Neural cell (in vitro differentiated cells): ENCODE measurements at regions not wholly inside any gene's neighbourhood (a gene's known extent, or its start where the extent isn't known, plus 50 kb on each side); places are given as distances from the start of the nearest gene placed in this dataset.

Experiments used
- H2AFZ ChIP-seq: fragments of 200-600, 300-800 bp; sonication (generic), shearing (Covaris generic); 2 replicates; pipeline ENCODE4 v1.6.0; 2014; ENCODE audit warnings: low read depth, mild to moderate bottlenecking, antibody characterized with exemption, low read length, moderate library complexity
- H3F3A ChIP-seq: fragments of 200-600 bp; shearing (Covaris generic); 2 replicates; pipeline ENCODE4 v1.6.1; 2016; ENCODE audit warnings: mild to moderate bottlenecking, moderate library complexity, mixed read lengths, antibody characterized with exemption, low read length; ENCODE audit not compliant: insufficient read depth, poor library complexity, severe bottlenecking
- H3K27ac ChIP-seq: fragments of 200-600, 300-800 bp; sonication (generic), shearing (Covaris generic); 2 replicates; pipeline ENCODE4 v1.5.1; 2014; ENCODE audit warnings: mild to moderate bottlenecking, low read length, moderate library complexity
- H3K27me3 ChIP-seq: fragments of 300-800, 200-600 bp; sonication (generic), shearing (Covaris generic); 2 replicates; pipeline ENCODE4 v1.6.0; 2014; ENCODE audit warnings: mild to moderate bottlenecking, low read depth, low read length, moderate library complexity; ENCODE audit not compliant: insufficient read depth
- H3K36me3 ChIP-seq: fragments of 300-800, 200-600 bp; sonication (generic), shearing (Covaris generic); 2 replicates; pipeline ENCODE4 v1.5.1; 2014; ENCODE audit warnings: mild to moderate bottlenecking, antibody characterized with exemption, low read length, moderate library complexity; ENCODE audit not compliant: insufficient read depth
- H3K4me2 ChIP-seq: fragments of 300-800, 200-600 bp; sonication (generic), shearing (Covaris generic); 2 replicates; pipeline ENCODE4 v1.6.0; 2014; ENCODE audit warnings: mild to moderate bottlenecking, low read length
- H3K4me3 ChIP-seq: fragments of 300-800, 200-600 bp; sonication (generic), shearing (Covaris generic); 2 replicates; pipeline ENCODE4 v1.5.1; 2014; ENCODE audit warnings: mild to moderate bottlenecking, low read length, moderate library complexity
- H3K79me2 ChIP-seq: fragments of 200-600 bp; shearing (Covaris generic); replicated peaks from 2 replicates; pipeline ENCODE4 v1.6.0; 2014; ENCODE audit warnings: mild to moderate bottlenecking, low read length, moderate library complexity; ENCODE audit not compliant: insufficient read depth
- H3K9ac ChIP-seq: fragments of 300-800, 200-600 bp; sonication (generic), shearing (Covaris generic); 2 replicates; pipeline ENCODE4 v1.6.1; 2016; ENCODE audit warnings: mild to moderate bottlenecking, low read length, mixed read lengths
- H3K9me2 ChIP-seq: fragments of 200-600 bp; shearing (Covaris generic); 2 replicates; pipeline ENCODE4 v1.6.1; 2016; ENCODE audit warnings: mild to moderate bottlenecking, low read length, mixed read lengths; ENCODE audit not compliant: insufficient read depth
- H3K9me3 ChIP-seq: fragments of 200-600, 300-800 bp; sonication (generic), shearing (Covaris generic); 2 replicates; pipeline ENCODE4 v1.6.1; 2016; ENCODE audit warnings: mild to moderate bottlenecking, mixed run types, low read length, moderate library complexity, mixed read lengths
- H4K20me1 ChIP-seq: fragments of 200-600 bp; shearing (Covaris generic); 2 replicates; pipeline ENCODE4 v1.6.1; 2016; ENCODE audit warnings: mild to moderate bottlenecking, mixed run types; ENCODE audit not compliant: insufficient read depth
- EP300 ChIP-seq: fragments of 450-650 bp; conservative IDR thresholded peaks from 2 replicates; pipeline ENCODE4 v1.6.1; 2014; ENCODE audit warnings: antibody characterized with exemption, mild to moderate bottlenecking, moderate library complexity; ENCODE audit not compliant: poor library complexity, severe bottlenecking
- EZH2 ChIP-seq: fragments of 200-600, 300-800 bp; shearing (Covaris generic), sonication (generic); IDR thresholded peaks from 2 replicates; pipeline ENCODE4 v1.6.1; 2014; ENCODE audit warnings: antibody characterized with exemption, low read length, borderline replicate concordance, mild to moderate bottlenecking; ENCODE audit not compliant: insufficient read depth, poor library complexity, severe bottlenecking
- POLR2AphosphoS5 ChIP-seq: IDR thresholded peaks from 2 replicates; pipeline ENCODE4 v1.6.1; 2012
- RAD21 ChIP-seq: fragments of 450-650 bp; conservative IDR thresholded peaks from 2 replicates; pipeline ENCODE4 v1.6.1; 2014; ENCODE audit warnings: antibody characterized with exemption, mild to moderate bottlenecking, moderate library complexity
- SMC3 ChIP-seq: fragments of 450-650 bp; conservative IDR thresholded peaks from 2 replicates; pipeline ENCODE4 v1.6.1; 2014; ENCODE audit warnings: antibody characterized with exemption, mild to moderate bottlenecking, moderate library complexity; ENCODE audit not compliant: poor library complexity
- TAF1 ChIP-seq: IDR thresholded peaks from 2 replicates; pipeline ENCODE4 v1.6.1; 2012; ENCODE audit warnings: low read depth
- TF ChIP-seq, protein P1 (sequence below): IDR thresholded peaks from 2 replicates; pipeline ENCODE4 v1.6.1; 2012; ENCODE audit warnings: borderline replicate concordance
- TF ChIP-seq, protein P2 (sequence below): fragments of 450-650 bp; IDR thresholded peaks from 2 replicates; pipeline ENCODE4 v1.5.1; 2014; ENCODE audit warnings: antibody characterized with exemption, mild to moderate bottlenecking, moderate library complexity; ENCODE audit not compliant: poor library complexity, severe bottlenecking

DNA sequence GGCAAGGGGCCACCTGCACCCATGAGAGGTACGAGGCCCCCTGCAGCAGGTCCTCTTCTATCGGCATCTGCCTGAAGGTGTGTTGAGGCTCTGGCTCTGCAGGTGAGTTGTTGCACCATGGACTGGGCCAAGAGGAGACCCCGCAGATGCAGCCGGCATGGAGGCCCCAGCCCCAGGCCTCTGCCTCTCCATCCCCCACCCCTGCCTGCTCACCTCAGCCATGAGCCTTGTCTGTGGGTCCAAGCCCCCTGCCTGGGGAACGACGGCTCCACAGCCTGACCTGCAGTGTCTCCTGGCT is 1386.2 kb downstream of the BRD1 start:
- H3K9me3 ChIP-seq = no peaks in the 10 kb centered on the region

DNA sequence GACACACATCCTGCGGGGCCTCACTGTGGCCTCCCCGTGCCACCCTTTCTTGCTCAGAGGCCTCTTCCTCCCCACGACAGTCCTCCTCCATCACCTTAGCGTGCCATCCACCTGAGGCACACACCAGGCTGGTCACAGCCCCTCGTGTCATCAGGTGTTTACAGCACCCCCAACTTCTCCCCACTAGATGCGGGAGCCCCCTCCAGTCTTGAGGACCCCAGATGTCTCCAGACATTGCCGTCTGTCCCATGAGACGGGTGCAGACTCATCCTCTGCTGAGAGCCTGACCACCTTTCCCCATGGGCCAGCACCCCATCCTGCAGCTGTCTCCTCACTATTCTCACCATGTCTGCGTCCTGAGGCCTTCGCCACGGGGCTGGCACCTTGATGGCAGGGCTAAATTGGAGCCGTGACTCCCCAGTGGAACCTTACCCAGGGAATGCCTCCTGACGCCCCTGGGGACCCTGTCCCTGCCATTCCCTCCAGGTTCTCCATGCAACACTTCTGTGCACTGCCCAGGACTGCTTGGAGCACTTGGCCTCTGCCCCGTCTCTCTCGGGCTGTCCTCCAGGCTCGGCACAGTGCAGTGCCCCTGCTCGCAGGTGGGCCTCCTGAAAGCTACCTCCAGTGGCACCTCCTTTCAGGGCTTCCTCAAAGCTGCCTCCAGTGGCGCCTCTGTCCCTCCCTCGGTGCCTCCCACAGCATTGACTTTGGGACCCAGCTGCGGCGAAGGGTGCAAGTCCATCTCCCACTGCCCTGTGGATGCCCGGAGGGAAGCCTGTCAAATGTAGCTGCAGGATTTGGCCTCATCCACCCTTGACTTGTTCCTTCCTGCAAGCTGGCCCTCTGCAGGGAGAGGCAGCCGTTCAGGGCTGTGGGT is 1386.8 kb downstream of the BRD1 start:
- H3K4me2 ChIP-seq = no peak overlapping the region
- H3K36me3 ChIP-seq = no peaks in the 10 kb centered on the region
- no peaks in the 10 kb centered on the region for H4K20me1 ChIP-seq
- H3K27ac ChIP-seq = no peak overlapping the region
- no peaks in the 10 kb centered on the region for H3F3A ChIP-seq
- H3K79me2 ChIP-seq = no peaks in the 10 kb centered on the region
- H3K4me3 ChIP-seq = no peak overlapping the region
- no peaks in the 10 kb centered on the region for H3K27me3 ChIP-seq
- no peak overlapping the region for H3K9ac ChIP-seq
- TF ChIP-seq POLR2AphosphoS5 = no peak
- H2AFZ ChIP-seq = no peak overlapping the region
- H3K9me3 ChIP-seq = no peaks in the 10 kb centered on the region
- no peaks in the 10 kb centered on the region for H3K9me2 ChIP-seq

More for the DNA sequence above, 1386.2 kb downstream of the BRD1 start:
- H3K9me2 ChIP-seq = no peaks in the 10 kb centered on the region
- no peak overlapping the region for H3K4me2 ChIP-seq
- no peak overlapping the region for H3K9ac ChIP-seq
- H3K4me3 ChIP-seq = no peak overlapping the region
- no peaks in the 10 kb centered on the region for H3F3A ChIP-seq
- no peak overlapping the region for H3K27ac ChIP-seq
- no peaks in the 10 kb centered on the region for H3K36me3 ChIP-seq
- no peaks in the 10 kb centered on the region for H3K79me2 ChIP-seq
- no peaks in the 10 kb centered on the region for H4K20me1 ChIP-seq
- TF ChIP-seq EP300 (no peak), SMC3 (no peak), EZH2 (no peak), TAF1 (no peak)
- TF ChIP-seq, protein P1, sequence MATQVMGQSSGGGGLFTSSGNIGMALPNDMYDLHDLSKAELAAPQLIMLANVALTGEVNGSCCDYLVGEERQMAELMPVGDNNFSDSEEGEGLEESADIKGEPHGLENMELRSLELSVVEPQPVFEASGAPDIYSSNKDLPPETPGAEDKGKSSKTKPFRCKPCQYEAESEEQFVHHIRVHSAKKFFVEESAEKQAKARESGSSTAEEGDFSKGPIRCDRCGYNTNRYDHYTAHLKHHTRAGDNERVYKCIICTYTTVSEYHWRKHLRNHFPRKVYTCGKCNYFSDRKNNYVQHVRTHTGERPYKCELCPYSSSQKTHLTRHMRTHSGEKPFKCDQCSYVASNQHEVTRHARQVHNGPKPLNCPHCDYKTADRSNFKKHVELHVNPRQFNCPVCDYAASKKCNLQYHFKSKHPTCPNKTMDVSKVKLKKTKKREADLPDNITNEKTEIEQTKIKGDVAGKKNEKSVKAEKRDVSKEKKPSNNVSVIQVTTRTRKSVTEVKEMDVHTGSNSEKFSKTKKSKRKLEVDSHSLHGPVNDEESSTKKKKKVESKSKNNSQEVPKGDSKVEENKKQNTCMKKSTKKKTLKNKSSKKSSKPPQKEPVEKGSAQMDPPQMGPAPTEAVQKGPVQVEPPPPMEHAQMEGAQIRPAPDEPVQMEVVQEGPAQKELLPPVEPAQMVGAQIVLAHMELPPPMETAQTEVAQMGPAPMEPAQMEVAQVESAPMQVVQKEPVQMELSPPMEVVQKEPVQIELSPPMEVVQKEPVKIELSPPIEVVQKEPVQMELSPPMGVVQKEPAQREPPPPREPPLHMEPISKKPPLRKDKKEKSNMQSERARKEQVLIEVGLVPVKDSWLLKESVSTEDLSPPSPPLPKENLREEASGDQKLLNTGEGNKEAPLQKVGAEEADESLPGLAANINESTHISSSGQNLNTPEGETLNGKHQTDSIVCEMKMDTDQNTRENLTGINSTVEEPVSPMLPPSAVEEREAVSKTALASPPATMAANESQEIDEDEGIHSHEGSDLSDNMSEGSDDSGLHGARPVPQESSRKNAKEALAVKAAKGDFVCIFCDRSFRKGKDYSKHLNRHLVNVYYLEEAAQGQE = no peak
- TF ChIP-seq, protein P2, sequence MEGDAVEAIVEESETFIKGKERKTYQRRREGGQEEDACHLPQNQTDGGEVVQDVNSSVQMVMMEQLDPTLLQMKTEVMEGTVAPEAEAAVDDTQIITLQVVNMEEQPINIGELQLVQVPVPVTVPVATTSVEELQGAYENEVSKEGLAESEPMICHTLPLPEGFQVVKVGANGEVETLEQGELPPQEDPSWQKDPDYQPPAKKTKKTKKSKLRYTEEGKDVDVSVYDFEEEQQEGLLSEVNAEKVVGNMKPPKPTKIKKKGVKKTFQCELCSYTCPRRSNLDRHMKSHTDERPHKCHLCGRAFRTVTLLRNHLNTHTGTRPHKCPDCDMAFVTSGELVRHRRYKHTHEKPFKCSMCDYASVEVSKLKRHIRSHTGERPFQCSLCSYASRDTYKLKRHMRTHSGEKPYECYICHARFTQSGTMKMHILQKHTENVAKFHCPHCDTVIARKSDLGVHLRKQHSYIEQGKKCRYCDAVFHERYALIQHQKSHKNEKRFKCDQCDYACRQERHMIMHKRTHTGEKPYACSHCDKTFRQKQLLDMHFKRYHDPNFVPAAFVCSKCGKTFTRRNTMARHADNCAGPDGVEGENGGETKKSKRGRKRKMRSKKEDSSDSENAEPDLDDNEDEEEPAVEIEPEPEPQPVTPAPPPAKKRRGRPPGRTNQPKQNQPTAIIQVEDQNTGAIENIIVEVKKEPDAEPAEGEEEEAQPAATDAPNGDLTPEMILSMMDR = no peak
- H2AFZ ChIP-seq = no peak overlapping the region
- H3K27me3 ChIP-seq = no peaks in the 10 kb centered on the region

DNA sequence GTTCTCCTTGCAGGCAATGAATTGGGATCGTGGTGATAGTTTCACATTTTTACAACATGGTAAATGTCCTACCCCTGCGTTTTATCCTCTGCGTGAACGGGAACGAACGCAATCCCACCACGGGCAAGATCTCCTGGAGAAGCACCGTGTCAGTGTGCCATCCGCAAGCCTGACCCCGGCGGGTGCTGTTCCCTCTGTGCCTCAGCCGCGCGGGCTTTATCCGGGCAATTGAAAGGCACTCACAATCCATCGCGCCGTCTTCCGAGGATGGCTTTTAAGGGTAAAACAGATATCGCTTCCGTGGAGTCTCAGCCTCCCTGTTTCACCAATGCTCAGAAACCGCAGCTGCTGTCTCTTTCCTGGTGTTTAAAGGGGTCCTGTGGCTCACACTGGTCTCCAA is 1387.5 kb downstream of the BRD1 start:
- Histone ChIP-seq H3K4me3 (no peak overlapping the region), H3K79me2 (no peaks in the 10 kb centered on the region), H3K9ac (no peak overlapping the region), H3K4me2 (no peak overlapping the region), H3F3A (no peaks in the 10 kb centered on the region), H3K9me3 (no peaks in the 10 kb centered on the region), H3K36me3 (no peaks in the 10 kb centered on the region), H4K20me1 (no peaks in the 10 kb centered on the region), H3K27me3 (no peaks in the 10 kb centered on the region), H3K27ac (no peak overlapping the region), H2AFZ (no peak overlapping the region), H3K9me2 (no peaks in the 10 kb centered on the region)
- TF ChIP-seq POLR2AphosphoS5 (no peak), RAD21 (no peak), EZH2 (no peak), SMC3 (no peak)
- TF ChIP-seq, protein P1 = no peak
